ENCODE measurements at regions not wholly inside any gene's neighbourhood (a gene's known extent, or its start where the extent isn't known, plus 50 kb on each side); places are given as distances from the start of the nearest gene placed in this dataset.

GRCh38 chr18:41617647-41618046 lies 337.4 kb upstream of the PIK3C3 start:
- DNase-seq: no peak

- no peak for DNase-seq
Measured at GRCh38 chr18:41613003-41613609, 341.9 kb upstream of the PIK3C3 start.

- DNase-seq: no peak
Measured at GRCh38 chr18:41604964-41605363, 350.1 kb upstream of the PIK3C3 start.

- DNase-seq: no peak
Measured at GRCh38 chr18:41602034-41602433, 353.0 kb upstream of the PIK3C3 start.

- DNase-seq: no peak
Measured at GRCh38 chr18:41600693-41601391, 354.2 kb upstream of the PIK3C3 start.

GRCh38 chr18:41599466-41599865 lies 355.6 kb upstream of the PIK3C3 start:
- DNase-seq: no peak

GRCh38 chr18:41594582-41594981 lies 360.5 kb upstream of the PIK3C3 start:
- DNase-seq: peak; percentile 15

- DNase-seq: no peak
Measured at GRCh38 chr18:41593171-41593675, 361.8 kb upstream of the PIK3C3 start.

GRCh38 chr18:41587976-41588375 lies 367.1 kb upstream of the PIK3C3 start:
- no peak for DNase-seq

- DNase-seq: no peak
Measured at GRCh38 chr18:41585512-41585911, 369.5 kb upstream of the PIK3C3 start.

- no peak for DNase-seq
Measured at GRCh38 chr18:41579185-41579584, 375.8 kb upstream of the PIK3C3 start.

- DNase-seq: no peak
Measured at GRCh38 chr18:41577529-41577928, 377.5 kb upstream of the PIK3C3 start.

- no peak for DNase-seq
Measured at GRCh38 chr18:41576643-41577042, 378.4 kb upstream of the PIK3C3 start.

- peak; percentile 60 for DNase-seq
Measured at GRCh38 chr18:41569867-41570266, 385.2 kb upstream of the PIK3C3 start.

GRCh38 chr18:41561961-41562360 lies 393.1 kb upstream of the PIK3C3 start:
- no peak for DNase-seq

- no peak for DNase-seq
Measured at GRCh38 chr18:41558715-41559114, 396.3 kb upstream of the PIK3C3 start.

- no peak for DNase-seq
Measured at GRCh38 chr18:41553716-41554115, 401.3 kb upstream of the PIK3C3 start.

- DNase-seq: no peak
Measured at GRCh38 chr18:41548521-41549260, 406.3 kb upstream of the PIK3C3 start.

- DNase-seq: no peak
Measured at GRCh38 chr18:41545091-41545888, 409.7 kb upstream of the PIK3C3 start.

GRCh38 chr18:41543815-41544214 lies 411.2 kb upstream of the PIK3C3 start:
- no peak for DNase-seq

- no peak for DNase-seq
Measured at GRCh38 chr18:41540237-41540871, 414.7 kb upstream of the PIK3C3 start.

GRCh38 chr18:41538751-41539150 lies 416.3 kb upstream of the PIK3C3 start:
- DNase-seq: no peak

GRCh38 chr18:41537666-41538065 lies 417.4 kb upstream of the PIK3C3 start:
- no peak for DNase-seq

Measured in NCI-H1092 treated with DMSO at 0.1 percent for 48 hours (cell line).